ENCODE measurements at regions not wholly inside any gene's neighbourhood (a gene's known extent, or its start where the extent isn't known, plus 50 kb on each side); places are given as distances from the start of the nearest gene placed in this dataset.

DNA sequence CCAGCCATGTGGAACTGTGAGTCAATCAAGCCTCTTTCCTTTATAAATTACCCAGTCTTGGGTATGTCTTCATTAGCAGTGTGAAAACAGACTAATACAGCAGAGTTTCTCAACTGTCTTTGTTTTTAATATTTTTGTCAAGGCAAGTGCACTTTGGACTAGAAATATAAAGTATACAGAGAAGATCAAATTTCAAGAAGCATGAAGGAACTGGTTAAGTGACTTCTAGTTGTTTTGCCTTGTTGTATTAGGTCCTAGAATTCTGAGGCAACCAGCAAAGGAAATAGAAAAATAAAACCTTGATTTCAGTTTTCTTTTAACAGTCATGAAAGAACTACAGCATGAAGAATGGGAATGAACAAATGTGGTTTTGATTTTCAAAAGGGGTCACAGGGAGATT lies 131.1 kb upstream of the PTGFR start:
- DNase-seq (ENCODE audit: low spot score): no peak

GRCh38 chr1:78360584-78360983 lies 130.2 kb upstream of the PTGFR start:
- no peak for DNase-seq (ENCODE audit: low spot score)

DNA sequence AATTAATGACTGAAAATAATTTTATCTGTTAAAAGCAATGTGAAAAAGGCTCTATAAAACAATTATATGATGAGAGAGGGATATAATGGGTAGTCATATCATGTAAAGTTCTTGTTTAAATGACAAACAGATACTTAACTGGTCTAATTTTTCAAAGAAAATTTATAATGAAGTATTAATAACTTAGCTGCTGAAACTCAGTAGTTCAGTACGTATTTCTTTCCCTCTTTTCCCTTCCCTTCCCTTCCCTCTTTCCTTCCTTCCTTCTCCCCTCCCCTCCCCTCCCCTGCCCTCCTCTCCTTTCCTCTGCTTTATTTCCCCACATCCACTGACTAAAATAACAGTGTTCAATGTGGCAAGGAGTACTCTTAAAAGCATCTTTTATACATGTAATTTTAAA lies 123.1 kb upstream of the PTGFR start:
- DNase-seq (ENCODE audit: low spot score): no peak

DNA sequence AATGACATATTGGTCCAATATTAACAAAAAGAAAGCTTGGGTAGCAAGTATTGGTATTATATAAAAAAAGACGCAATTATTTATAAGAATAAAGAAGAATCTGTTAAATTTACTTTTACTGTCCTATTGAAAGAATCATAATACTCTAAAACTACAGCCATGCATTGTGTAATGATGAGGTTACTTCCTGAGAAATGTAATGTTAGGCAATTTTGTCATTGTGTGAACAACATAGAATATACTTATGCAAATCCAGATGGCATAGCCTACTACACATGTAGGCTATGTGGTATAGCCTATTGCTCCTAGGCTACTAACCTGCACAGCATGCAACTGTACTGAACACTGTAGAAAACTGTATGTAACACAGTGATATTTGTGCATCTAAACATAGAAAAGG lies 121.2 kb upstream of the PTGFR start:
- DNase-seq (ENCODE audit: low spot score): no peak

DNA sequence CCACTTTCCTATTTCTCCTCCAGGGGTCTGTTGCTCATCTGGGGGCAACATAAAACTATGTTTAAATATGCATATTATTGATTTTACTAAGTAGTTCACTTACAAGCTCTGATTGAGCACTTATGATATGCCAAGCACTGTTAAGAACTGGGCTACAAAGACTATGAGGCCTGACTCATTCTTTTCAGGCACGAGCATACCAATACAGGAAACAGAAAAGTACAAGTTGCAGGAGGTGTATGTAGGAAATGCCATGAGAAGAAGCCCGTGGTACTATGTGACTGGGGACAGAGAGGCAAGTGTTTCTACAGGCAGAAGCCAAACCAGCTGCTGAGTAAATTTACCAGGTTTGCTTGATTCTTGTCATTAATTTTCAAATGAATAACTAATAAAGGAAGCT lies 120.4 kb upstream of the PTGFR start:
- DNase-seq (ENCODE audit: low spot score): peak; percentile 42

- peak; percentile 86 for DNase-seq (ENCODE audit: low spot score)
These were observed 119.8 kb upstream of the PTGFR start for GRCh38 chr1:78370779-78371482.

DNA sequence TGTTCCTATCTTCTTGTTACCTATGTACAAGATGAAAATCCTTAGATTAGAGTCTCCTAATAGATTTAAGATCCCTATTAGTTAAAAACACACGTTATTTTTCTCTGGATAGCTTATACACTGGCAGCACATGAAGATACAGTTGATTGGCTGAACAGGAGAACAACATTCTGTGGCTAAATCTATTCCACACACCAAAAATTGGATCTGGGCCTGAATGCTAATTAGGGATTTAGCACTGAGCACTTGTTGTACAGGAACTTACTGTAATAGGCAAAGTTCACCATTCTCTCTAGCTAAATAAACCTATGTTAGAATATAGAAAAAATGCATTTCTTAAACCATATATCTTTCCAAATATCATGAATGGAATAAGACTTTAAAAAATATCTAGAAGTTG lies 117.1 kb upstream of the PTGFR start:
- DNase-seq (ENCODE audit: low spot score): no peak

DNA sequence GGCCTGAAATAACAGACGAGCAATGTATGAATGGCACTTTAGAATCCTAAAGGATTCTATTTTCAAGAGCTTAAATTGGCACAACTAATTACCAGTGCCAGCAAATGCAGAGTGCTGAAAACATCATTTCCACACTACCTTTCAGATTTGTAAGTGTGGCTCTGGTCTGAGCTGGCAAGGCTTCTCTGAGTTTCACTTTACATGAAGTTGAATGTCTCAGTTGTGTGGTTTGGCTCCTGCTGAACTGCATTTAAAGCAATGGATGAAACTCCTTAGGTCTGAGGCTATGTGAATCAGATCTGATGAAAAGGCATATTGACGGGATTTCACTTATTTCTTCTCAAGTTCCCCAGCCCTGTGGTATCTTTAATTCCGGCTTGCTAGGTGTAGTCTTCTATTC lies 114.8 kb upstream of the PTGFR start:
- peak; percentile 13 for DNase-seq (ENCODE audit: low spot score)

GRCh38 chr1:78377356-78377928 lies 113.3 kb upstream of the PTGFR start:
- no peak for DNase-seq (ENCODE audit: low spot score)

- DNase-seq (ENCODE audit: low spot score): no peak
These were observed 106.9 kb upstream of the PTGFR start for GRCh38 chr1:78383923-78384322.

DNA sequence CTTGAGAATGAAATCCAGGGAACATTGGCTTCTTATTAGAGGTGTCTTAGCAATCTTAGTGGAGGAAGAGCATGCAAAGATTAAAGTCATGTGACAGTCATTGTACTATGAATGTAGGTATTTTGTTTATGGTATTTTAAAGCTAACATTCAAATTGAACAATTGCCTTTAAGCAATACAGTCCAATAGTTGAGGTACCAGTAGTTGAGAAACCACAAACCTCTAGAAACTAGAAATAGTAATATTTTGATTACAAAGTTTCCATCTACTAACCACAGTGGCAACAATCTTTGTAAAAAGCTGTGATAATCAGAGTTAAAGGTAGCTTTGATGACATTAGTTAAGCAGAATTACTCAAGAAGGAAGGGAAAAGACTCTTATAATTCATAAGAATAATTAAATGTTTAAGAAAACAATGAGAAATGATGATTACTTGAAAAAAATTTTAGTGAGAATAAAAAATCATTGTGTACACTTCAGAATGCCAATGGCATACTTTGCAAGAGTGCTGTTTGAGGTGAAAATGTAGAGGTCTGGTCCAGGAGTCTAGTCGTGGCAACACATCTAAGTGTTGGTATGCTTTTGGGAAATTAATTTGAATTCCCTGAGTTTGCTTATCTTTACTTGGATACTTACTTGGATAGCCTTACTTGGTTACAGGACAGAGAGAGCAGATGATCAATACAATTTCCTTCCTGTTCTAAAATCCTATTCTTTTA lies 104.9 kb upstream of the PTGFR start:
- no peak for DNase-seq (ENCODE audit: low spot score)

DNA sequence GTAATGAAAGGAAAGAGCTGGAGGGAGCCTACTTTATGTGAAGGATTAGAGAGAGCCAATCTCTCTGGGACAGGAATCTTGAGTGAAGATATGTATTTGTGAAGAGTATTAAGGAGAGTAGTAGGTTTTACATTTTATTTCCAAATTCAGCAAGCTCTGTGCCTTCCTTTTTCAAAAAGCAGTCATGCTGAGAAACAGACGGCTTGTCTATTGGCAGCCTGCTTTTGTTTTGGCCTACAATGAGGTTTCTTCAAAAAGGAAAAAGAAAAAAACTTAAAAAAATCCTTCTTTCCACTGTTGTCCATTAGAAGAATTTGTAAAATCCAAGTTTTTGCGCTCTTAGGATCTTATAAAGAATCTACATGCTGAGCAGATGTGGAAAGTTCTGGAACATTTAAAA lies 103.6 kb upstream of the PTGFR start:
- no peak for DNase-seq (ENCODE audit: low spot score)

- DNase-seq (ENCODE audit: low spot score): no peak
These were observed 102.9 kb upstream of the PTGFR start for GRCh38 chr1:78387871-78388270.

GRCh38 chr1:78388275-78388674 lies 102.5 kb upstream of the PTGFR start:
- no peak for DNase-seq (ENCODE audit: low spot score)

DNA sequence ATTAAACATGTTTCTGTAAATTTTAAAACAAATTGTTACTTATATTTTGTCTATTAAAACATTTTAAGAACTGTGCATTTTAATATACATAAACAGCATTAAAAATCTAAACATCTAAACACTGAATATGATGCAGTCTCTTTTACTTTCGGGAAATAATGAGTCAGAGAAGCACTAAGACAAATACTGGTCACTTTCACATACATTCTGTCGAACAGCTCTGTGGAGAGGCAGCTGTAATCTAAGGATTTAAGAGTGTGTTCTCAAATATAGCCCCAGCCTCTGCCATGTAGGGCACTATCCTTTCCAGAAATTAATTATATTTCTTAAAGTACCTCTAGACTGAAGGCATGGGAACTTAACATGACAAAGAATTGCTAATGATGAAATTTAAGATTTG lies 89.6 kb upstream of the PTGFR start:
- no peak for DNase-seq (ENCODE audit: low spot score)

DNA sequence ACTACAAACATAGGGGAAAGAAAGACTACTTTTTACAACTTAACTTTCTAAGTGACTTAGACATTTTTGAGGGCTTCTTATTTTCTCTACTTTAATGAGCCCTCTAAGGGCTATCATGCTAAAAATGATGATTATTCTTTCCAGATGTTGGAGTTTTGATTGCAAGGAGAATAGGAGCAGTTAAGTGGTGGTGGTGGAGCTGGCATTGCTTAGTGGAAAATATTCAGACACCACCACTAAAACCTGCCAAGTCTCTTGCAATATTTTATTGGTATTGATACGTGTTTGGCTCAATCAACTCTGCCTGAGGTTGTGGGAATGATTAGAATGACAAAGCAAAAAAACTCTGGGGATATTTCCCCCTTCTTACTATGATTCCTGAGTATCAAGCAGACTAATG lies 82.6 kb upstream of the PTGFR start:
- peak; percentile 43 for DNase-seq (ENCODE audit: low spot score)

DNA sequence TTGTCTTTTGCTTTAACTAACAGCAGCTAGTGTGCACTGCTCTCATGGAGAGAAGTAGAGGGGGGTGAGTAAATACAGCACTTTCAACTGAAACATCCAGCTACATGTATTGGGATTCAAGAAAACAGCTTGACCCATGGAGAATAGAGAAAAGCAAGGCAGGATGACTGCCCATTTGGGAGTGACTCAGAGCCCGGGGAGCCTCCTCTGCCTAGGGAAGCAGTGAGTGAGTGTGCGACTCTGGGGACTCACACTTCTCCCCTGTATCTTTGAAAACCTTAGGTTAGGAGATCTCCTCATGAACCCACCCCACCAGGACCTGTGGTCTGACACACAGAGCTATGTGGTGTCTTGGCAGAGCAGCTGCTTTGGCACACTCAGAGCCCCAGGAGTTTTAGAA lies 82.0 kb upstream of the PTGFR start:
- peak; percentile 63 for DNase-seq (ENCODE audit: low spot score)

DNA sequence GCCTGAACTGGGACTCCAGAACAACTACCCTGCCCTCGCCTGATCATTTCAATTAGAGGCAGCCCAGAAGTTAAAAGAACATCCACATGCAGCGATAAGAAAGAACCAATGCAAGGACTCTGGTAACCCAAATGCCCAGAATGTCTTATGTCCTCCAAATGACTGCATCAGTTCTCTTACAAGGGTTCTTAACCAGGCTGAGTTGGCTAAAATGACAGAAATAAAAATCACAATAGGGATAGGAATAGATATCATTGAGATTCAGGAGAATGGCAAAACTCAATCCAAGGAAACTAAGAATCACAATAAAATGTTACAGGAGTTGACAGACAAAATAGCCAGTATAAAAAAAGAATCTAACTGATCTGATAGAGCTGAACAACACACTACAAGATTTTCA lies 80.1 kb upstream of the PTGFR start:
- DNase-seq (ENCODE audit: low spot score): no peak

DNA sequence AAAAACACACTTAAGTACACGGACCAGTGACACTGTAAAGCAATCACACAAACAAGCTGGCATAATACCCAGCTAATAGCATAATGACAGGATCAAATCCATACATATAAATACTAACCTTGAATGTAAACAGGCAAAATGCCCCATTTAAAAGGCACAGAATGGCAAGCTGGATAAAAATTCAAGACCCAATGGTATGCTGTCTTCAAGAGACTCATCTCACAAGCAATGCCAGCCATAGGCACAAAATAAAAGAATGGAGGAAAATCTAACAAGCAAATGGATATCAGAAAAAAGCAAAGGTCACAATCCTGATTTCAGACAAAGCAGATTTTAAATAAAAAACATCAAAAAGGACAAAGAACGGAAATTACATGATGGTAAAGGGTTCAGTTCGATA lies 79.1 kb upstream of the PTGFR start:
- DNase-seq (ENCODE audit: low spot score): no peak

GRCh38 chr1:78415165-78415564 lies 75.6 kb upstream of the PTGFR start:
- DNase-seq (ENCODE audit: low spot score): no peak

DNA sequence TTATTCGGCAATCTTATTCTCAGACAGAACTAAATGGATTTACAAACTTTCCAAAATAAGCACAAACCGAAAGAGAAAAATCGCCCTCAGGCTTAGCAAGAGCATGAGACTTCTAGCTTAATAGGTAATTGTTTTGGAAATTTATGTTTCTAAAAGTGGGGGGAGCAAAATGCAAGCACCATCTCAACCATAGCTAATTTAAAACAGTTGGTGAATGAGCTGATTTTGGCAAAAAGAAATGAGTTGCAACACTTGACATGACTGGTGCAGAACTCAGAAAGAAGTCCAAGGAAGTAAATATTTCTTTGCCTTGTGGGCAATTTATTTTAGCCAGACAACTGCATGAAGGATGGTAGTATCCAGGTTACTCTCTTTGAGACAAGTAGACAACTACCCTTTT lies 71.5 kb upstream of the PTGFR start:
- DNase-seq (ENCODE audit: low spot score): peak; percentile 76

DNA sequence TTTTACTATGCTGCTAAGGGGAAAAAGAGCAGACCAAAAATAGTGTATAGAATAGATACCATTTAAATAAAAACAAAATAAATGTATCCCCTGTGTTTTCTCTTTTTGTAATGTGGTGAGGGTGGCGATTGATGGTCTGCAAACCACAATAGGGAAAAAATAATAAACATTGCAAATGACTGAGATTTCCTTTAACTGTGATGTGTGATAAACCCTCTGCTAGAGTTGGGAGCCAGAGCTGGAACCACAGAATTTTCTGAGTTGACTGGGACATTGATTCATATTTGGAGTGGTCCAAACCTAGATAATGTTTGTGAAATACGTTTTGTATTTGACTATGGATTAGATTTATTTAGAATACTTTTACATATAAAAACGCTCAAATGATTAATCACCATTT lies 70.6 kb upstream of the PTGFR start:
- no peak for DNase-seq (ENCODE audit: low spot score)

GRCh38 chr1:78420688-78421087 lies 70.1 kb upstream of the PTGFR start:
- DNase-seq (ENCODE audit: low spot score): no peak

GRCh38 chr1:78424720-78425119 lies 66.1 kb upstream of the PTGFR start:
- DNase-seq (ENCODE audit: low spot score): no peak
